Natural killer cell treated with Interleukin-12 subunit alpha and Interleukin-12 subunit beta and Interleukin-15 and Interleukin-18, amount 100 ng/mL, for 72 hours (primary cell): ENCODE measurements at regions not wholly inside any gene's neighbourhood (a gene's known extent, or its start where the extent isn't known, plus 50 kb on each side); places are given as distances from the start of the nearest gene placed in this dataset.

Experiments
- ATAC-seq, 2 donors: fragments of 150-1000 bp; cut with Tn5 transposase in 1 of 2; sonication (Bioruptor Pico), chemical (Tn5 transposase) in 1 of 2; 2 replicates each; pipeline ENCODE4 v1.10.0; 2021
- DNase-seq: peaks from one replicate; pipeline ENCODE4 v3.0.0; 2022; ENCODE audit warnings: low spot score
- H3K27ac Mint-ChIP-seq, 2 donors: 1 replicate in 1 of 2; 2 replicates in 1 of 2; pipeline ENCODE4 v1.8.0; 2022; ENCODE audit warnings: mixed read lengths in 2 of 2, mild to moderate bottlenecking in 1 of 2, moderate library complexity in 1 of 2
- H3K27me3 Mint-ChIP-seq, 2 donors: 1 replicate in 1 of 2; 2 replicates in 1 of 2; pipeline ENCODE4 v1.8.0; 2022; ENCODE audit warnings: mixed read lengths in 2 of 2
- H3K36me3 Mint-ChIP-seq: one replicate; pipeline ENCODE4 v1.8.0; 2022; ENCODE audit warnings: mixed read lengths
- H3K4me1 Mint-ChIP-seq, 2 donors: 1 replicate in 1 of 2; 2 replicates in 1 of 2; pipeline ENCODE4 v1.8.0; 2022; ENCODE audit warnings: low read depth in 2 of 2, mixed read lengths in 2 of 2, mild to moderate bottlenecking in 1 of 2
- H3K4me3 Mint-ChIP-seq: one replicate; pipeline ENCODE4 v1.8.0; 2022; ENCODE audit warnings: mixed read lengths
- H3K9me3 Mint-ChIP-seq: 2 replicates; pipeline ENCODE4 v1.8.0; 2022; ENCODE audit warnings: mixed read lengths

DNA sequence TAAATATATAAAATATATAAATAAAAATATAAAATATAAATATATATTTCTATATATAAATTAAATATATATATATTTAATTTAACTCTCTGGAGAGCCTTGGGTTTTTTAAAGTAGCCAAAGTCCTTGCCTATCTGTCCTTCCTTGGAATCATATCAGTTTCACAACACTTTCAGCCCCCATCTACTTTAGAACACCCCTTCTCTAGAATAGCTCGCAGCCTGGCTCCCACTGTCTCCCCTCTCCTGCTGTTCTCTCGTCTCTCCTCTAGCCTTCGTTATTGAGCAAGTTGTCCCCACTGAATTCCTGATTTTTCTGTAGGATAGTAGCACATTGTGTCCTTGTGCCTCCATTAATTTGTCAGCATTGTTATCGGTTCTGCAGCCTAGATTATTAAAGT is 677.0 kb downstream of the RNF144A start:
- DNase-seq: no peak
- ATAC-seq: no peak
- H3K9me3 Mint-ChIP-seq: peaks cover 2% of the 10 kb centered on the region
- H3K36me3 Mint-ChIP-seq: peaks cover 6% of the 10 kb centered on the region
- peak overlapping the region in 1 of 2 donors; percentile 53 for H3K27ac Mint-ChIP-seq
- H3K4me3 Mint-ChIP-seq: peak overlapping the region; percentile 8
- peaks cover 21 to 26% of the 10 kb centered on the region in 2 donors for H3K4me1 Mint-ChIP-seq
- H3K27me3 Mint-ChIP-seq: no peaks in the 10 kb centered on the region

DNA sequence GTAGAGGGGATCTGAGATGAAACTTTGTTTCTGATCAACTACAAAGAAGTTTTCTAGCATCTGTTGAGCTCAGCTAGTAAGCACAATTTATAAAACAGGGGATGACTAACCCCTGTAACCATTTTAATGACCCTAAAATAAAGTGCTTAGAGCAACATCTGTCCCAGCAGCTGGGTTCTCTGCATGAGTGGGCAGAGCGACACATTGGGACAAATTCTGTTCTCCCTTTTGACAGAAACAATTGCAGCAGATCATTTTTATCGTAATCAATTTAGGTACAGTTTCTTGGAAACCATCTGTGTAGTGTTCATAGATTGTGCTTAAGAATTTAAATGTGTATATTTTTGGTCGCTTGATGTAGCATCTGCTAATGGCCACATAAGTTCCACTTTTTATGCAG is 678.0 kb downstream of the RNF144A start:
- Mint-ChIP-seq H3K27ac (no peak overlapping the region), H3K27me3 (no peaks in the 10 kb centered on the region), H3K4me3 (no peak overlapping the region), H3K4me1 (peaks cover 17 to 24% of the 10 kb centered on the region in 2 donors), H3K36me3 (peaks cover 6% of the 10 kb centered on the region), H3K9me3 (peaks cover 6% of the 10 kb centered on the region)
- ATAC-seq (no peak), DNase-seq (no peak)

DNA sequence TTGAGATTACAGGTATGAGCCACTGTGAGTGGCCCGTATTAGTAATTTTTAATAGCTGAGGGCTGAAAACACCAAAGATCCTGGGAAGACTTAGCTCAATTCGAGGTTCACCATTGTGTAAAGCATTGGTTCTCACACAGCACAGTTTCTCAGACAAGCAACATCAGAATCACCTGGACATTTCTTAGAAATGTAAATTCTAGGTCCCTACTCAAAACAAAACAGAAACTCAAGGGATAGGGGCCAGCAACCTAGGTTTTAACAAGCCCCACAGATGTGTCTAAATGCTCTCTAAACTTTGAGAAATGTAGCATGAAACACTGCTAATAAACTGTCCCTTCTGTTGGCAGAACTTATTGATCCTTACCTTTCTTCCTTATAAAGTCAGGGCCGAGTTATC is 681.2 kb downstream of the RNF144A start:
- peaks cover 4% of the 10 kb centered on the region for H3K9me3 Mint-ChIP-seq
- no peak overlapping the region for H3K4me3 Mint-ChIP-seq
- peak overlapping the region in 1 of 2 donors; percentile 18 for H3K27ac Mint-ChIP-seq
- H3K4me1 Mint-ChIP-seq: peaks cover 12% of the 10 kb centered on the region in 2 donors
- no peaks in the 10 kb centered on the region for H3K27me3 Mint-ChIP-seq
- DNase-seq (no peak), ATAC-seq (no peak)
- peaks cover 3% of the 10 kb centered on the region for H3K36me3 Mint-ChIP-seq

DNA sequence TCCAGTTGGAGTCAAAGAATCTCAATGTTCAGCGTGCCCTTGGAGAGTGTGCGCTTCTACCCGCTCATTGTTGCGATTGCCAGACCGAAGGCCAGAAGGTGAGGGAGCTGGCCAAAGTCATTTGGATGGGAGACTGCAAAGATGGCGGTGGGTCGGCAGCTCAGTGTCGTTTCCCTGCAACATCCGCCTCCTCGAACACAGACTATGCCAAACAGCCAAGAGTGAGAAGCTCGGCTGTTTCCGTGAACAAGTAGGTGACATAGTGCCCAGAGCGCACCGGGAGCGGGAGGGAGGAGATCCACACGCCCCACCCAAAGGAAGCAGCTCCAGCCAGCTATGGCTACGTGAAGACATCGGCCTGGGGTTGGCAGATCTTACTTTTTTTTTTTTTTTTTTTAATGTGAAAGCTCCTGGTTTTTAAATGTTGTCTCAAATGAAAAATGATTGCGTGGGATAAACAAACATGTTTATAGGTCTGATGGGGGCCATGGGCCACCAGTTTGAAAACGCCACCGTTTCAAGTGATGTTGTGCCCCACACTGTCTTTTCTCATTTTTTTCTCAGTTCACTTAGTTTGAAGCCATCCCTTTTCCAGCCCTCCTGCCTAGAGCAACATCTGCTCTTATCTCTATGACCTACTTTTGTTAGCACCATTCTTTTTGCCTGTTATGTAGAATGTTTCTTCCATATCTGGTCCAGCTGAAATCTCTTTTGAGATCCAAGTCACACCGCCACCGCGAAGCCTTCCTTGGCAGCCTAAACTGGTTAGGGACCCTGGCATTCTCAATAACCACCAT is 682.4 kb downstream of the RNF144A start:
- H3K27ac Mint-ChIP-seq: no peak overlapping the region
- peaks cover 4% of the 10 kb centered on the region for H3K36me3 Mint-ChIP-seq
- ATAC-seq (no peak), DNase-seq (no peak)
- H3K4me3 Mint-ChIP-seq: no peak overlapping the region
- H3K9me3 Mint-ChIP-seq: peaks cover 4% of the 10 kb centered on the region
- H3K4me1 Mint-ChIP-seq: peaks cover 7 to 9% of the 10 kb centered on the region in 2 donors
- no peaks in the 10 kb centered on the region for H3K27me3 Mint-ChIP-seq

DNA sequence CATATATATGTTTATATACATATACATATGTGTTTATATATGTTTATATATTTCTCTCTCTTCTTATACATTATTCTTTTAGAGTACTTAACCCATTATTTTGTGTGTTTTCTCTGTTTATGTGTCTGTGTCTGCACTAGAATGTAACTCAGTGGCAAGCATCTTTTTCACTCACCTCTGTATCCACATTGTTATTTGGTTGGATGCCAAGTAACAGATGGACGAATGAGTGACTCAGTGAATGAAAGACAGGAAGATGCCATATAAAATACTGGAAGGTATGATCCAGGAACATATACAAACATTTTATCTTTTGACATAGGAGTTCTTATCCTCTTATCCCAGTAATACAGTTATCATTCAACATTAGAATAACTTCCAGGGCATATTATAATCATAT is 684.8 kb downstream of the RNF144A start:
- H3K9me3 Mint-ChIP-seq: peaks cover 4% of the 10 kb centered on the region
- no peaks in the 10 kb centered on the region for H3K27me3 Mint-ChIP-seq
- H3K36me3 Mint-ChIP-seq: peaks cover 4% of the 10 kb centered on the region
- no peak overlapping the region for H3K27ac Mint-ChIP-seq
- ATAC-seq: no peak
- peaks cover 0 to 8% of the 10 kb centered on the region in 2 donors for H3K4me1 Mint-ChIP-seq
- H3K4me3 Mint-ChIP-seq: no peak overlapping the region
- DNase-seq: no peak

DNA sequence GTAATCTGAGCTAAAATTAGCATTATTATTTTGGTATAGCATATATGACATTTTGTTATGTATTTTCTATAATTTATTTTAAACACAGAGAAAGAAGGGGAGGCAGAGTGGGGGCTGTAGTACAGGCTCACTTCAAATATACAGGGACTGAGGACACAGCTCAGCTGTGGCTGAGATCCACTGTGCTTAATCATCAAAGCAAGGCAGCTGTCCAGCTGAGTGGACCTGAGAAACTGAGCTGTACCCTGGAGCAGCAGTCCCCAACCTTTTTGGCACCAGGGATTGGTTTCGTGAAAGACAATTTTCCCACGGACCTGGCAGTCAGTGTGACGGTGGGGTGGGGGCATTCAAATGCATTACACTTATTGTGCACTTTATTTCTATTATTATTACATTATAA is 687.2 kb downstream of the RNF144A start:
- peaks cover 13 to 14% of the 10 kb centered on the region in 2 donors for H3K4me1 Mint-ChIP-seq
- H3K36me3 Mint-ChIP-seq: peaks cover 9% of the 10 kb centered on the region
- DNase-seq (no peak), ATAC-seq (no peak)
- peaks cover 8% of the 10 kb centered on the region for H3K9me3 Mint-ChIP-seq
- no peaks in the 10 kb centered on the region for H3K27me3 Mint-ChIP-seq
- H3K4me3 Mint-ChIP-seq: no peak overlapping the region
- peak overlapping the region in 1 of 2 donors; percentile 3 for H3K27ac Mint-ChIP-seq

DNA sequence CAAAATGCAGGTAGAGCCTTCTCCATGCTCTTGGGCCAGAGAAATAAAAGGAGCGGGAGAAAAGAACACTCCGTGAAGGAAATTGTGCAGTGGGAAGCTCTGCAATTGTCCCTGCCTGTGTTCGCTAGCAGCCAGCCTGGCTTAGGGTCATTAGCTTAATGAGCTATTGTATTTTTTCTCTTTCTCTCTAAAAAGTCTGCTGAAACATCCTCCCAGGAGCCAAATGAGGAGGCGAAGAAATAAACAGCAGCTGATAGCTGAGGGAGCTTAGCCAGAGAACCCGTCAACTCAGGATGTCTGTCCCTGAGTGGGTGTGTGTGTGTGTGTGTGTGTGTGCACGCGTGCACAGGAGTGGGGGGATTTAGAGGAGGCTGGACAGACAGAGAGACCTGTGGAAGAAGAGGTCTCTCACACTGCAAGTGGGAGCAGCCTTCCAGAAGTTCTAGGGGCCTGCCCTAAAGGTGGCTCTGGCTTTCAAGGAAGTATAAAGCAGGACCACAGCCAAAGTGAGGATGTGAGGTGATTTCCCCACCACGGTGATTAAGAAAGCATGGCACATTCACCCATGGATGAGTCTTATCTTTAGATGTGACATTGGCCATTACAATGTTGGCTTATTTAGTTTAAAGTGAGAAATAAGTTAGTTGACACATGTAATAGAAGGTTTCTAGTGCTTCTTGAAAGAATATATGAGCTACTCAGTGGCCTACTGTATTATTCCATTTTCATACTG is 690.4 kb downstream of the RNF144A start:
- peak overlapping the region; percentile 56 for H3K4me3 Mint-ChIP-seq
- H3K4me1 Mint-ChIP-seq: peaks cover 14 to 26% of the 10 kb centered on the region in 2 donors
- no peak for DNase-seq
- H3K9me3 Mint-ChIP-seq: peaks cover 5% of the 10 kb centered on the region
- peaks cover 9% of the 10 kb centered on the region for H3K36me3 Mint-ChIP-seq
- peaks cover 0 to 3% of the 10 kb centered on the region in 2 donors for H3K27me3 Mint-ChIP-seq
- H3K27ac Mint-ChIP-seq: peak overlapping the region; percentile 69 to 85
- ATAC-seq: peak; percentile 63 to 79

DNA sequence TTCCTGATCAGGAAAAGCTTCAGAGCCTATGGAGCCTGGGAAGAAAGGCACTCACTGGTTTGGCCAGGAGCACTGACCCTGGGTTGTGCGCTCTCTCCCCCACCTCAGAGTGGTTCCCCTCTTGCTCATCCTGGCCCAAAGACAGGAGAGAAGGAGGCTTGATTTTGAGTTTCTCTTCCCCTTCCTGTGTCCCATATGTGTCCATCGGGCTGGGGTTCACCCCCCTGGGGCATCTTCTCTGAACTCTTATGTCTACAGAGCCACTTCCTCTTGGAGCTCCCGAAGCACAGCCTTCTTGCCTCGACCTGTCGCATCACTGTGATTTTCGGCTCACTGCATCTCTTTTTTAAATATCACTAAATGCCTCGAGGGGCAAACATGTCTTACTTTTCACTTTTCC is 692.3 kb downstream of the RNF144A start:
- Mint-ChIP-seq H3K27ac (peak overlapping the region in 1 of 2 donors; percentile 75), H3K36me3 (peaks cover 5% of the 10 kb centered on the region), H3K4me1 (peaks cover 14 to 26% of the 10 kb centered on the region in 2 donors), H3K9me3 (peaks cover 5% of the 10 kb centered on the region), H3K4me3 (no peak overlapping the region), H3K27me3 (peaks cover 0 to 3% of the 10 kb centered on the region in 2 donors)
- no peak for ATAC-seq
- DNase-seq: no peak

DNA sequence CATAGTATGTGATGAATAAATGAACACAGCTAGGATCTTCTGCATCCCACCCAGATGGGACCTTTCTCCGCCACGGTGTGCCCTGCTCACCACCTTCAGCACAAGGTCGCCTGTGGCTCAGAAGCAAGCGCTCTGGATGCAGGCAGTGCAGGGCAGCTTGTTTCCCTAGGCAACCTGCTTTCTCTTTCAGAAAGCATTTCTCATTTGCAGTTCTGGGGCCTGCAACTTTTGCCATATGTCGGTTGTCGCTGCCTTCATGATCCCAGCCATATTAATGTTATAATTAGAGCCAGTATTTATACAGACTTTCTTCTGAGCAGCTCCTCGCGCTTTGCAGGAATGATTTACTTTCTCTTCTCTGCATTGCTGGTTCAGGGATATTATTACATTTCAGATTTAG is 692.8 kb downstream of the RNF144A start:
- ATAC-seq (no peak), DNase-seq (no peak)
- H3K4me3 Mint-ChIP-seq: no peak overlapping the region
- peaks cover 14 to 26% of the 10 kb centered on the region in 2 donors for H3K4me1 Mint-ChIP-seq
- H3K27ac Mint-ChIP-seq: peak overlapping the region in 1 of 2 donors; percentile 75
- peaks cover 5% of the 10 kb centered on the region for H3K36me3 Mint-ChIP-seq
- H3K9me3 Mint-ChIP-seq: peaks cover 5% of the 10 kb centered on the region
- peaks cover 0 to 3% of the 10 kb centered on the region in 2 donors for H3K27me3 Mint-ChIP-seq

DNA sequence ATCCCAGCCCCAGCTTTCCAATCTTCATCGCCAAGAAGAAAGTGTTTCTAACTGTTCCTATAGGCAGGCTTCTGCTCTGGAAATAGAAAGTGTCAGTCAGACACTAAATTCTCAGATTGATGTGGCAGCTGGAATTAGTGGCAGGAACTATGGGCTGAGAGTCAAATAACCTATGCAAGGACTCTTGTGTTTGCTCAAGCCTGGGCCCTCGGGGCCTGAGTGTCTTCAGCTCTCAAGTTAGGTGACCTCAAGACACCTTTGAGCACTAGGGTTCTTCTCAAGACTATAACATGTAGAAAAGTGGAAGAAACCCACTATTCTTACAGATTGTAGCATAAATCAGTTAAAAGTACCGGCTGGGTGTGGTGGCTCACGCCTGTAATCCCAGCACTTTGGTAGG is 694.5 kb downstream of the RNF144A start:
- no peak for DNase-seq
- Mint-ChIP-seq H3K27ac (peak overlapping the region in 1 of 2 donors; percentile 75), H3K9me3 (peaks cover 5% of the 10 kb centered on the region), H3K27me3 (peaks cover 0 to 3% of the 10 kb centered on the region in 2 donors), H3K4me3 (no peak overlapping the region), H3K36me3 (peaks cover 5% of the 10 kb centered on the region), H3K4me1 (peaks cover 14 to 26% of the 10 kb centered on the region in 2 donors)
- ATAC-seq: no peak

DNA sequence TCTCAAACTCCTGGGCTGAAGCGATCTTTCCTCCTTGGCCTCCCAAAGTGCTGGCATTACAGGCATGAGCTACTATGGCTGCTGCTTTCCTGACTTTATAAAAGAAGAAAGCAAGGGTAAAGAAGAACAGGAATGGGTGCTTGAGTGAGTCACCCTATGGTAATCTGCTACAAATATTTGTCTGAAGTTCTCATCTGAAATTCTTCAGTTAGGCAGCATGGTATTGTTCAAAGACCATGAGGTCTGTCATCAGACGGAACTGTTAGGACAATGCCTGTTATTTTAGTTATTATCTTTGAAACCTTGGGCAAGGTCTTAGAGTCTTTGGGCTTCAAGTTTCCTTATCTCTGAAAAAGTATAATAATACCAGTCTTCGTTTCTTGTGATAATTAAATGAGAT is 695.8 kb downstream of the RNF144A start:
- Mint-ChIP-seq H3K4me1 (peaks cover 4 to 18% of the 10 kb centered on the region in 2 donors), H3K36me3 (peaks cover 3% of the 10 kb centered on the region), H3K27me3 (peaks cover 0 to 3% of the 10 kb centered on the region in 2 donors), H3K4me3 (no peak overlapping the region), H3K27ac (no peak overlapping the region), H3K9me3 (peaks cover 4% of the 10 kb centered on the region)
- no peak for DNase-seq
- no peak for ATAC-seq

DNA sequence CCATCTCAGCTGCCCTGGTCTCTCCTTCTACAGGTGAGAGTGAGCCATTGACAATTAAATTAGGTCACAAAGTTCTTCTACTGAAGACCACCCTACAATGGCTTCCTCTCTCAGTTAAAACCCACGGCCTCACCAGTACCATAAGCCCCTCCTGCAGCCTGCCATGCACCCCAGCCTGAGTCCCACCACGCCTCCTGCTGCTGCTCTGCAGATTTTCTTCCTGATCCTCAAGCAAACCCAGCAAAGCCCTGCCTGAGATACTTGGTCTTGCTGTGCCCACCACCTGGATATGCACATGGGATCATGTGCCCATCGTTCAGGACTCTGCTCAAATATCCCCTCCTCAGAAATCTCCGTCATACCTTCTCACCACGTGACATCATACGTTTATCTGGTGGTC is 696.6 kb downstream of the RNF144A start:
- peak overlapping the region in 1 of 2 donors; percentile 32 for H3K27ac Mint-ChIP-seq
- peaks cover 0 to 3% of the 10 kb centered on the region in 2 donors for H3K27me3 Mint-ChIP-seq
- no peak overlapping the region for H3K4me3 Mint-ChIP-seq
- H3K4me1 Mint-ChIP-seq: peaks cover 0 to 16% of the 10 kb centered on the region in 2 donors
- H3K9me3 Mint-ChIP-seq: no peaks in the 10 kb centered on the region
- no peaks in the 10 kb centered on the region for H3K36me3 Mint-ChIP-seq
- ATAC-seq (no peak), DNase-seq (no peak)

DNA sequence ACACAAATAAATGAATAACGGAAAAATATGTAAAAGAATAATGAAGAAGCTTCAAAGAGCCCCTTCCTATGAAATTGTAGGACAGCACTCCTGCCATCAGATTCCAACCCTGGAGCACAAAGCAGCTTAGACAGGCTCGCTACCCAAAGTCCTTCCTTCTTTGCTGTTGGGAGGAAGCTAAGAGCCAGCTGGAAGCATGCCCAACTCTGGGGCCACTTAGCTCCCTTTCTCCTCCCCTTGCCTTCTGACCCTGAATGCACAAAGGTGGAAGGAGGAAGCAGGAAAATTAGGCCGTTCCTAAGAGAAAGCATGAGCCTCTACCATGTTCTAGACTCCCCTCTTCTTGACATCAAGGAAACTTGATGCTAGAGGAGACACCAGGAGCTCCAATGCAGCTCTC is 700.8 kb downstream of the RNF144A start:
- no peak for DNase-seq

More for the DNA sequence above, 700.8 kb downstream of the RNF144A start:
- peaks cover 24 to 29% of the 10 kb centered on the region in 2 donors for H3K4me1 Mint-ChIP-seq
- H3K36me3 Mint-ChIP-seq: peaks cover 7% of the 10 kb centered on the region
- peak overlapping the region in 1 of 2 donors; percentile 23 for H3K27ac Mint-ChIP-seq
- H3K9me3 Mint-ChIP-seq: peaks cover 6% of the 10 kb centered on the region
- ATAC-seq: no peak
- no peaks in the 10 kb centered on the region for H3K27me3 Mint-ChIP-seq
- no peak overlapping the region for H3K4me3 Mint-ChIP-seq
